Medulla oblongata (tissue), 1 donor: ENCODE measurements at regions not wholly inside any gene's neighbourhood (a gene's known extent, or its start where the extent isn't known, plus 50 kb on each side); places are given as distances from the start of the nearest gene placed in this dataset.

Experiments used
- DNase-seq: peaks from one replicate; pipeline ENCODE4 v3.0.0-alpha.2; 2015; ENCODE audit errors: extremely low spot score

DNA sequence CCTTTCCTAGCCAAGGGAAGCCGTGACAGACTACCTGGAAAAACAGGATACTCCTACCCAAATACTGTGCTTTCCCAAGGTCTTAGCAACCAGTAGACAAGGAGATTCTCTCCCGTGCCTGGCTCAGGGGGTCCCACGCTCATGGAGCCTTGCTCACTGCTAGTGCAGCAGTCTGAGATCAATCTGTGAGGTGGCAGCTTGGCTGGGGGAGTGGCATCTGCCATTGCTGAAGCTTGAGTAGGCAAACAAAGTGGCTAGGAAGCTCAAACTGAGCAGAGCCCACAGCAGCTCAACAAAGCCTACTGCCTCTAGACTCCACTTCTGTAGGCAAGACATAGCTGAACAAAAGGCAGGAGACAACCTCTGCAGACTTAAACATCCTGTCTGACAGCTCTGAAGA, 177.1 kb downstream of the PARM1 start:
- no peak for DNase-seq

DNA sequence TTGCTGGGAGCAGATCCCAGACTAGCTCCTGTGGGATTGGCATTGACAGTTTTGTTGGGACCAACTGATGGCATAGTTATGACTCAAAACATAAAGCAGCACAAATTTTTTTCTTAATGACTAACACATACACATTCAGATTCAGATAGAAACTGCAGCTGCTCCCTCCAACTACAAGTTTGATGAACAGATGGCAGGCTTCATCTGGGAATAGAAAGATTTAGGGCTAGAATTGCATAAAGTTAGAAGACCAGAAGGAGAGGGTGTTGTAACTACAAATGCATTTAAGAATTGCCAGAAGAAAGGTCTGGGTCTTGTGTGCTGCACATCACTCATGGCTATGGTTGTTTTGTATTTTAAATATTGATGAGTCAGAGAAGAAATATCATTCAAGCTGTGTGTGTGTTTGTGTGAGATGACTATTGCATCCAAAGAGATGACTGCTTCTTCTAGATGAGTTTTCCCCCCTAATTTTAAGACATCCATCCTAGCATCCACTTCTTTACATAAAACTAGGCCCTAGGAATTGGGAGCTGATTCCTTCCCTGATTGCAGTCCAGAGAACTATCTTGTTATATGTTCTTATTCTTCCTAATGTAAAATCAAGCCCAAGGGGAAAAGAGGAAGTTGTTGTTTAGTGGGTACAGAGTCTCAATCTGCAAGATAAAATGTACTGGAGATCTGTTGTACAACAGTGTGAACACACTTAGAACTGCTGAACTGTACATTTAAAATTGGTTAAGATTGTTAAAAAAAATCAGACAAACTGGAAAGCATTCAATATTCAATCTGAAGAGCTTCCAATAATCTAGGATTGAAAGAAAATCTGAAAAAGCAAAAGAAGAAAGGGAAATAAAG, 175.1 kb downstream of the PARM1 start:
- no peak for DNase-seq

DNA sequence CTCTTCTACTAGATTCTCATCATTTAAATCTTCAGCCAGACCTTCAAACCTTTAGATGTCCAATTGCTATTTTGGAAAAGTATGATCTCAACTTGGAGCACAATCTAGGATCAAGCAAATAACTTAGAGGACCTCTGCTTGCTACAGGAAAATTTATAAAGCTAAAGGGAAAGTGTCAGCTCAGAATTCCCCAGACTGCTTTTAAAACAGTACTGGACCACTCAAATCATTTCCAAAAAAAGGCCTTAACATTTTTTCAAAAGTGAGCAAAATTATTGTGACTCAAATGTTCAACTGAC, 169.8 kb downstream of the PARM1 start:
- no peak for DNase-seq

DNA sequence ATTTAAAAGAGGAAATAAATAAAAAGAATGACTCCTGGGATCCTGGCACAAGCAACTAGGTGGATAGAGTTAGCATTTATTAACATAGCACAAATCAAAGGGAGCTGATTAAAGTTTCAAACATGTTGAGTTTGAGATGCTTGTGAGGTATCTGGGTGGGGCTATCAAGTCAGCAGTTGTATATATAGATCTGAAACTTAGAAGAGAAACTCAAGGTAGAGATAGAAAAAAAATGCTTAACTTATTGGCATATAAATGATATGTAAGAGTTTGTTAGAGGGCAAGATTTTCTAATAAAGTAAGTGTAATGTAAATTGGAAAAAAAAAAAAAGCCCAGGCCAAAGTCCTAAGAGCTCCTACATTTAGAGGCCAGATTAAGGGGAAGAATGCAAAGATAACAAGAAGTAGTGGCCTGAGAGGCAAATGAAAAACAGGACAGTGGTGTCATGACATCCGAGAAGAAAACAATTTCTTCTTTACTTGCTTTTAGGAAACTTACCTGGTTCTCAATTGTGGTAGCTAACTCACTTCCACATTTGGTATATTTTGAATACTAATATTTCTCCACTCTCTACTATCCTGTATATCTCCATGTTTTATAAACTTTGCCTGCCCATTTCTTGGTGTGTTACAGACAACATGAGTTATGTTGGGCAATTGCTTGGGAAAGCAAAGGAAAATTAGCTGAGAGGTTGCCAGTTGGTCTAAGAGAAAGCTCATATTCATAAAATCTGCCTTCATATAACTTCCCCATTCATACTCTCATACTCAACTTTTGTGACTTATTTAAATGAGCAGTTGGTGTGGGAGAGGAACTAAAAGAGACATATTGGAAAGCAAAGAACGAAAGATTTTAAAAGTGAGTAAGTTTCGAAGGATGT, 169.2 kb downstream of the PARM1 start:
- no peak for DNase-seq
